Smooth muscle cell (in vitro differentiated cells): ENCODE measurements at regions not wholly inside any gene's neighbourhood (a gene's known extent, or its start where the extent isn't known, plus 50 kb on each side); places are given as distances from the start of the nearest gene placed in this dataset.
"Not testable (repeated sequence)": the region's sequence is repeated elsewhere in the genome, so short reads cannot be mapped to it uniquely, and the experiment has no call there.

ENCODE experiments used
- DNase-seq: peaks from one replicate; lab custom pipeline; 2025; ENCODE audit not compliant: unreplicated experiment; lab: John Stamatoyannopoulos, UW
- H2AFZ ChIP-seq: fragments of 200-600 bp; sonication (generic); 2 replicates; pipeline ENCODE4 v1.6.0; 2016; ENCODE audit warnings: antibody characterized with exemption, low read depth, mild to moderate bottlenecking
- H3F3A ChIP-seq: fragments of 200-600 bp; sonication (generic); 2 replicates; pipeline ENCODE4 v1.6.0; 2017; ENCODE audit warnings: antibody characterized with exemption, low read depth
- H3K27ac ChIP-seq: fragments of 200-600 bp; sonication (generic); 2 replicates; pipeline ENCODE4 v1.5.1; 2016; ENCODE audit warnings: low read depth, mild to moderate bottlenecking
- H3K27me3 ChIP-seq: fragments of 200-600 bp; sonication (generic); 2 replicates; pipeline ENCODE4 v1.6.1; 2016; ENCODE audit warnings: low read depth, mild to moderate bottlenecking
- H3K36me3 ChIP-seq: fragments of 200-600 bp; sonication (generic); 2 replicates; pipeline ENCODE4 v1.5.1; 2016; ENCODE audit warnings: low read depth
- H3K4me1 ChIP-seq: fragments of 200-600 bp; sonication (generic); 2 replicates; pipeline ENCODE4 v1.5.1; 2016; ENCODE audit warnings: low read depth
- H3K4me2 ChIP-seq: fragments of 200-600 bp; sonication (generic); 2 replicates; pipeline ENCODE4 v1.6.0; 2016; ENCODE audit warnings: mild to moderate bottlenecking
- H3K4me3 ChIP-seq: fragments of 200-600 bp; sonication (generic); 2 replicates; pipeline ENCODE4 v1.5.1; 2016; ENCODE audit warnings: mild to moderate bottlenecking
- H3K79me2 ChIP-seq: fragments of 200-600 bp; sonication (generic); 2 replicates; pipeline ENCODE4 v1.6.0; 2016; ENCODE audit warnings: low read depth, mild to moderate bottlenecking
- H3K9ac ChIP-seq: fragments of 200-600 bp; sonication (generic); 2 replicates; pipeline ENCODE4 v1.6.0; 2016; ENCODE audit warnings: low read depth
- H3K9me3 ChIP-seq: fragments of 200-600 bp; sonication (generic); replicated peaks from 2 replicates; pipeline ENCODE4 v1.5.1; 2016; ENCODE audit warnings: low read depth
- H4K20me1 ChIP-seq: fragments of 200-600 bp; sonication (generic); 2 replicates; pipeline ENCODE4 v1.6.0; 2016; ENCODE audit warnings: low read depth
- whole genome bisulfite sequencing: methylation state at CpG from one replicate; pipeline ENCODE4 v1.1.7; 2016; ENCODE audit warnings: low lambda C conversion rate; 5-methylcytosine and 5-hydroxymethylcytosine counted together
- TF ChIP-seq, protein P1 (sequence below): fragments of 200-600 bp; sonication (generic); IDR thresholded peaks from 2 replicates; pipeline ENCODE4 v1.5.1; 2017; ENCODE audit warnings: borderline replicate concordance, mild to moderate bottlenecking, antibody characterized with exemption; ENCODE audit not compliant: insufficient read depth, poor library complexity, severe bottlenecking

- Histone ChIP-seq H3K4me3 (no peak overlapping the region), H3F3A (no peaks in the 10 kb centered on the region), H3K9ac (no peak overlapping the region), H3K79me2 (no peaks in the 10 kb centered on the region), H2AFZ (no peak overlapping the region), H3K4me2 (no peak overlapping the region), H3K36me3 (no peaks in the 10 kb centered on the region), H3K27me3 (peaks cover 7% of the 10 kb centered on the region), H3K9me3 (no peaks in the 10 kb centered on the region), H4K20me1 (no peaks in the 10 kb centered on the region), H3K27ac (no peak overlapping the region), H3K4me1 (no peaks in the 10 kb centered on the region)
- DNase-seq, result no peak
- TF ChIP-seq, protein P1, sequence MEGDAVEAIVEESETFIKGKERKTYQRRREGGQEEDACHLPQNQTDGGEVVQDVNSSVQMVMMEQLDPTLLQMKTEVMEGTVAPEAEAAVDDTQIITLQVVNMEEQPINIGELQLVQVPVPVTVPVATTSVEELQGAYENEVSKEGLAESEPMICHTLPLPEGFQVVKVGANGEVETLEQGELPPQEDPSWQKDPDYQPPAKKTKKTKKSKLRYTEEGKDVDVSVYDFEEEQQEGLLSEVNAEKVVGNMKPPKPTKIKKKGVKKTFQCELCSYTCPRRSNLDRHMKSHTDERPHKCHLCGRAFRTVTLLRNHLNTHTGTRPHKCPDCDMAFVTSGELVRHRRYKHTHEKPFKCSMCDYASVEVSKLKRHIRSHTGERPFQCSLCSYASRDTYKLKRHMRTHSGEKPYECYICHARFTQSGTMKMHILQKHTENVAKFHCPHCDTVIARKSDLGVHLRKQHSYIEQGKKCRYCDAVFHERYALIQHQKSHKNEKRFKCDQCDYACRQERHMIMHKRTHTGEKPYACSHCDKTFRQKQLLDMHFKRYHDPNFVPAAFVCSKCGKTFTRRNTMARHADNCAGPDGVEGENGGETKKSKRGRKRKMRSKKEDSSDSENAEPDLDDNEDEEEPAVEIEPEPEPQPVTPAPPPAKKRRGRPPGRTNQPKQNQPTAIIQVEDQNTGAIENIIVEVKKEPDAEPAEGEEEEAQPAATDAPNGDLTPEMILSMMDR, result no peak
Observed at GRCh38 chr1:74976491-74976890, 157.7 kb upstream of the LHX8 start.

DNA sequence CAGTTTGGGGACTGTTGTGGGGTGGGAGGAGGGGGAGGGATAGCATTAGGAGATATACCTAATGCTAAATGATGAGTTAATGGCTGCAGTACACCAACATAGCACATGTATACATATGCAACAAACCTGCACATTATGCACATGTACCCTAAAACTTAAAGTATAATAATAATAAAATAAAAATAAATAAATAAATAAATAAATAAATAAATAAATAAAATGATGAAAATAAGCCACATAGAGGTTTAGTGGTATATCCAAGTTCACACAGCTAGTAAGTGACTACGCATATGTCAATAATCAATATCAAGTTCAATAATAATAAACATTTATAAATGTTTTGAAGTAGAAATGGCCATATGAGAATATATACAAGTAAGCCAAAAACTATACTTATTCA is 141.7 kb upstream of the LHX8 start:
- H3F3A ChIP-seq, H4K20me1 ChIP-seq, DNase-seq, H3K9me3 ChIP-seq, H3K27ac ChIP-seq, H3K79me2 ChIP-seq, H3K9ac ChIP-seq, H3K4me3 ChIP-seq, H3K4me1 ChIP-seq, H3K27me3 ChIP-seq, H2AFZ ChIP-seq, H3K36me3 ChIP-seq, H3K4me2 ChIP-seq: not testable (repeated sequence)
- WGBS, result 90% methylated on average over 1 of the region's 1 CpG

DNA sequence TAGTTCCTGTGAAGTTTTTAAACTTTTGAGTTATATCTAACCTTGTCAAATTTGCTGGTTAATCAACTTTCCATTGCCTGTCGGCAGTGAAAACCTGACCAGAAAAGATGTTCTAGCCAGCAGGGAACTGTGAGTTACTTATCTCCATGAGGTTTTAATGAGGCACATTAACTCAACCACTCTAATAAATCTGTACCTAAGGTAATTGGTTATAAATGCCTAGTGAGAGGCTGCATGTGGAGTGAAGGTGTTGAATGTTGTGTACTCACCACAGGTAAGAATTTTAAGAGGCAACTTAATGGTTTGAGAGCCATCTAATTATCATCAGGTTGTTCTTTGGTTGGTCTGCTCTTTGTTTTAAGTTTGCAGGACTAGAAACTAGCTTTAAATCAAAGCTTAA is 138.4 kb upstream of the LHX8 start:
- TF ChIP-seq, protein P1, result no peak
- Histone ChIP-seq H3K4me2 (no peak overlapping the region), H3K4me3 (no peak overlapping the region), H3K9me3 (no peaks in the 10 kb centered on the region), H2AFZ (no peak overlapping the region), H3K4me1 (no peaks in the 10 kb centered on the region), H3K79me2 (no peaks in the 10 kb centered on the region), H3K27ac (no peak overlapping the region), H3K36me3 (no peaks in the 10 kb centered on the region), H4K20me1 (no peaks in the 10 kb centered on the region), H3K9ac (no peak overlapping the region), H3K27me3 (no peaks in the 10 kb centered on the region), H3F3A (no peaks in the 10 kb centered on the region)
- DNase-seq, result no peak
- WGBS, result 89% methylated on average over 1 of the region's 1 CpG

- H3K4me2 ChIP-seq, result no peak overlapping the region
- no peaks in the 10 kb centered on the region for H3K79me2 ChIP-seq
- no peaks in the 10 kb centered on the region for H3K4me1 ChIP-seq
- TF ChIP-seq, protein P1, result no peak
- no peaks in the 10 kb centered on the region for H3K9me3 ChIP-seq
- no peak overlapping the region for H3K9ac ChIP-seq
- WGBS, result 95% methylated on average over 2 of the region's 2 CpGs
- H3K4me3 ChIP-seq, result no peak overlapping the region
- no peak overlapping the region for H2AFZ ChIP-seq
- no peaks in the 10 kb centered on the region for H4K20me1 ChIP-seq
- H3K27me3 ChIP-seq, result no peaks in the 10 kb centered on the region
- DNase-seq, result no peak
- no peak overlapping the region for H3K27ac ChIP-seq
- H3K36me3 ChIP-seq, result no peaks in the 10 kb centered on the region
- H3F3A ChIP-seq, result no peaks in the 10 kb centered on the region
Observed at GRCh38 chr1:75010547-75010946, 123.6 kb upstream of the LHX8 start.
